ENCODE measurements at regions not wholly inside any gene's neighbourhood (a gene's known extent, or its start where the extent isn't known, plus 50 kb on each side); places are given as distances from the start of the nearest gene placed in this dataset.

GRCh38 chr4:117488692-117489091 is 403.3 kb upstream of the TRAM1L1 start:
- TF ChIP-seq CTCF (IDR thresholded peaks at IDR 0.05; ENCODE audit: low read depth, low read length), result no peak
- TF ChIP-seq POLR2A (IDR thresholded peaks at IDR 0.05; ENCODE audit: extremely low read depth, insufficient read length), result no peak
- TF ChIP-seq MAX (IDR thresholded peaks at IDR 0.05; ENCODE audit: low read depth, low read length), result no peak

Data from NB4 (cell line).